Stimulated activated CD8-positive, alpha-beta memory T cell treated with anti-CD3 and anti-CD28 coated beads, Interleukin-4, amount 100 ng/mL, for 1 hour (primary cell): ENCODE measurements at regions not wholly inside any gene's neighbourhood (a gene's known extent, or its start where the extent isn't known, plus 50 kb on each side); places are given as distances from the start of the nearest gene placed in this dataset.

Source experiments
- DNase-seq, 2 donors: peaks; one replicate each; pipeline ENCODE4 v3.0.0-alpha.2; 2020; ENCODE audit warnings: low read depth in 2 of 2, low spot score in 1 of 2

GRCh38 chr4:178347111-178347510 is 904.9 kb upstream of the AGA start:
- DNase-seq = no peak

GRCh38 chr4:178349601-178350000 is 907.4 kb upstream of the AGA start:
- no peak for DNase-seq

DNA sequence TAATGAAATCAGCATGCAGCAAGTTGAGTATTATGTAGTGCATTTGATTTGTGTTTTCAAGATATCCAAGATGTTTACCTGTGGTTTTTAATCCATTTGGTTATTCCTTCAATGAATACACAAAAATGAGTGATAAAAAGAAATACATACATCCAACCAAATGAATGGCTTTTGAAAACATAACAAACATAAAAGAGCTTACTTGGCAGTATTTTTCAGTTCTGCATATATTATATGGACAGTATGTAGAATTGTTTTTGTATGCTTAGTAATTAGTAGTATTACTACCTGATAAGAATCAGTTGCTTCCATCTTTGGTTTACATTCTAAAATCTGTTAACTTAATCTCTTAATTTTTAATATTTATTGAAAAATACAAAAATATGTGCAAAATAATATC is 908.9 kb upstream of the AGA start:
- no peak for DNase-seq

- DNase-seq = no peak
Measured at GRCh38 chr4:178356725-178357124, 914.5 kb upstream of the AGA start.

DNA sequence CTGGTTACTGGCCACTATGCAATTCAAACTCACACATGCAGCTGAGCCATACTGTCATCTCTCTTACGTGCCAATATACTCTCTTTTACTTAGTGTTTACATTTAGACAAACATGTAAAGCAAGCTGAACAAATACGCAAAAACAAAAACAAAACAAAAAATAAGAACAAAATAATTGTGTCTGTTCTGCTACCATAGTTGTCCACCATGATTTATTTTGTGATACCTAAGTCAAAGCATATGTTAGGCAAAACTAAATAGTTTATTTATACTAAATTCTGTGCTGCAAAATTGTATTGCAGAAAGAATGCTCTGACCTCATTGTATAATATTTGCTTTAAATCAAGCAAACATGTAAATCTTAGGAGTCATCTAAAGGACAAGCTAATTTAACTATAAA is 943.2 kb upstream of the AGA start:
- no peak for DNase-seq

DNA sequence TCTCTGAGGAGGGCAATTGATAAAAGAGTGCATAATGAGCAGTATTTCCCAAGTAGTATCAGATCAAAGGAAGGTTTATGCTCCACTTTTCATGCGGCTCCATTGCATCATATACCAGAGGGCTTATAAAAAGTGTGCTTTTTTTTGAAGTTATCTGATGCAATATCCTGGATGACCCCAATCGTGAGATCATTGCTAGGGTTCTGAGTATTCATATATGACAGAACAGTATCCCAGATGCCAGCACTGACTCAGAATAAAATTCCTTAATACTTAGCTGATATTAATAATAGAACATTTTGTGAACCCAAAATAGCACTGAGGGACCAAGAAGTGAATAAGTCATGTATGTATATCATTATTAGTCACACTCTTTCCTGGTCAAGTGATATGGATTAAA is 945.5 kb upstream of the AGA start:
- no peak for DNase-seq

DNA sequence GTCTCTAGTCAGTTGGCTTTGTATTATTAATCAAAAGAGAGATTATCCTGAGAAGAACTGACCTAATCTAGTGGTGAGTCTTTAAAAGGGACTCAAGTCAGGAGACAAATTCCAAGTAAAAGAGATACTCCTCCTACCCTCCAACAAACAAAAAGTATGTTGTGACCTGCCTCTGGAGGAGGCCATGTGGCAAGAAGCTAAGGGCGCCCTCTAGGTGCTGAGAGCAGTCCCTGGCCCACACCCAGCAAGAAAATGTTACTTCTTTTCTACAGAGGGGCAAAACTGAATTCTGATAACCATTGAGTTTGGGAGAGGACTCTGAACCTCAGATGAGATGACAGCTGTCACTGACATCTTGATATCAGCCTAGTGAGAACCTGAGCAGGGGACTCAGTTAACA is 953.6 kb upstream of the AGA start:
- DNase-seq = no peak

DNA sequence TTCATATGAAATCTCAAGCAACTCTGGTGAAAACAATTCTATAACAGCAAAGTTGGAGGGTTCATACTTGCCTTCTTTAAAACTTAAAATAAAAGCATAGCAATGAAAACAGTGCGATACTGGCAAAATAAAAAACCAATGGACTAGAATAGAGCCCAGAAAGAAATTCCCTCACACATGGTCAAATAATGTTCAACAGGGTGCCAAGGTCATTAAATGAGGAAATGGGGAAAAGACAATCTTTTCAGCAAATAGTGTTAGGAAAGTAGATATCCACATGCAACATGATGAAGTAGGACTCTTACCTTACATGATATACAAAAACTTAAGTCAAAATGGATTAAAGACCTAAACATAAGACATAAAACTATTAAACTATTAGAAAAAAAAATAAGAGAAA is 970.2 kb upstream of the AGA start:
- no peak for DNase-seq

- DNase-seq = no peak
Measured at GRCh38 chr4:178414042-178414441, 971.8 kb upstream of the AGA start.

GRCh38 chr4:178414881-178415446 is 972.7 kb upstream of the AGA start:
- DNase-seq = no peak

DNA sequence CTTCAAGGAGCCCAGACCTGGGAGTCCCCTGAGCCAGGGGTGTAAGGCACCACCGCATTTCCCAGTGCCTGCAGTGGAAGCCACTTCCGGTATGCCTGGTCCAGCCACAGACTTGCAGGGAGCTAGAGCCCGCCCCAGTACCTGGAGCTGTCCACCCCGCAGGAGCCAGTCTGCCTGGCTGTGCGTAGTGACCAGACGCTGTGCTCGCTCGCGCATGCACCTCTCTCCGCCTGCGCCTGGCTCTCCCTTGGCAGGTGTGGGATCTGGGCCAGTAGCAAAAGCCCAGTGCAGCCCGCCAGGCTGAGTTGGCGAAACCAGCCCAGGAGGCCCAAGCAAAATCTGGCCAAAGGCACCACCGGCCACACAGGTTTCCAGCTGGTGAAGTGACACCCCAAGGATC is 973.7 kb upstream of the AGA start:
- DNase-seq = no peak

DNA sequence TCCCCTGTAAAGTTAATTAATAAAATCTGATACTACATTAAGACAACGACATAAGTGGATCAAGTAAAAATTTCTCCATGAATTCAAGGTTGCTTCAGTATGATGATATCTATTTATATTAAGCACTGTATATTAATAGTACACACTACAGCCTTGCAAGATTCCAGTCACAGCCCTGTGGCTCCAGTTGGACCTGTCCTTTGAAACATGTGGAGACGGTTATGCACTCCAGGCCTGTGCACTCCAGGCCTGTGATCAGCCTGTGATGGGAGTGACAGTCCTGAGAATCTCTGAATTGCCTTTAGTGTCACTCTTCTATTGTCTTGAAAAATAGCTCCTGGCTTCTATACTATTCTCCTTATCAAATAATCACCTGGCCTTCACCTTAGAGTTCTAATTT is 981.1 kb upstream of the AGA start:
- DNase-seq = no peak

DNA sequence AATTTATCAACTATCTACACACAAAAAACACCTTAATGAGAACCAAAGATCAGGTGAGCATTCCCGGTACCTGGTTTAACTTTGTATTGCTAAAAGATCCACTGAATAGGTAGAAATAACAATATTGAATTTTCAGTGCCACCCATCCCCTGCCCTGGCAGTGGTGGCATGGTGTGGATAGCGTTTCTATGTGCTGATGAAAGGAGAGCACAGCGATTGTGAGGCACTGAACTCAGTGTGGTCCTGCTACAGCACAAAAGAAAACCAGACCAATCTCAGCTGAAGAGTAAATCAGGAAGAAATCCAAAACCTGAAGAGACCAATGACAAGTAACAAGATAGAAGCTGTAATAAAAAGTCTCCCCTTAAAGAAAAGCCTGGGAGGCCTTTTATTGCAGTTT is 984.6 kb upstream of the AGA start:
- DNase-seq = no peak

DNA sequence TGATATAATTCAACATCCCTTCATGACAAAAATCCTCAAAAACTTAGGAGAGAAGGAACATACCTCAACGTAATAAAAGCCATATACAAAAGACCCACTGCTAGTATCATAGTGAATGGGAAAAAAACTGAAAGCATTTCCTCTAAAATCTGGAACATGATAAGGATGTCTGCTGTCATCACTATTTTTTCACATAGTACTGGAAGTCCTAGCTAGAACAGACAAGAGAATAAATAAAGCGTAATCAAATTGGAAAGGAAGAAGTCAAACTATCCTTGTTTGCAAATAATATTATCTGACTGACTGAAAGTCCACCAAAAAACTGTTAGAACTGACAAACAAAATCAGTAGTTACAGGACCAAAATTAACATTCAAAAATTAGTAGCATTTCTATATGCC is 985.4 kb upstream of the AGA start:
- no peak for DNase-seq

DNA sequence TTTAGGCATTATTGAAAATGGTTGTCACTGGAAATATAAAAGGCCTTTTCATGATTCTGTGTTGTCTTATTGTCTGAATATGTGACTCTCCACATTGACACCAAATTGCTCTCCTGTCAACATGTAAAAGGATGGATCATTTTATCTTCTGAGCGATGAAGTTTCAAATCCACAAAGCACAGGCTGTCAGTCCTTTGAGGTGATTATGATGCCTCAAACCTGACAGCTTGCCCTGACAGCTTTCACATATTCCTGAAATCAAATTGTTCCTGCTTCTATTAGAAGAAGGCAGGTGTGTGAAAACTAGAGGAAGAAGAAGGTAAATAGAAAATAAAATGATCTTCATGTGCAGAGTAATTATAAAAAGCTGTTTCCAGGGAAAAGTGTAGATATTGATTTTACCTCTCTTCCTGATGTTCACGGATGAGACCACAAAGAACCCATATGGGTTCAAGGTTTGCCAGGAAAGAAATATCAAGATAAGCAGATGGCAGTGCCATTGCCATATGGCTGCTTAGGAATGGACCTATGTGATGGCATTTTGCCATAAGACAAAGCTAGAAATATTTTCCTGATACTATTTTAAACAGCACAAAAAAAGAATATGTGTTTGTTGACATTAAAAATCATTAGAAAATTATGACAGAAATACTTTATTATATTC is 1006.3 kb upstream of the AGA start:
- no peak for DNase-seq

DNA sequence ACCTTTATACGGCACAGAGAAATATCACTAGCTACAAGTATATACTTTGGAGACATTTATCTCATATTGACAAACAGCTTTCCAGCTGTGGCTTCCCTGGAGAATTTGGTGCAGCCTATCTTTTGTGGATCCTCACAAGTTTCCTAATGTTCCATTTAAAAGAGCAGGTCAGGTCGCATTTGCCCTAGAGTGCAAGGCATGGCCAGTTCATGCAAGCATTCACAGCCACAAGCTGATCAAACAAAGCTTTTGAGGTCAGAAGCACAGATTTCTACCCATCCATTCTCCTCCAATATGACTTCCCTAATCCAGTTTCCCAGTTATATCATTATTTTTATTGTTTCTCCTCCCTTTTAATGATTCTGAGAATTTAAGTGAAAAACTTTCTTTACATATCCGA is 1008.4 kb upstream of the AGA start:
- DNase-seq = no peak

DNA sequence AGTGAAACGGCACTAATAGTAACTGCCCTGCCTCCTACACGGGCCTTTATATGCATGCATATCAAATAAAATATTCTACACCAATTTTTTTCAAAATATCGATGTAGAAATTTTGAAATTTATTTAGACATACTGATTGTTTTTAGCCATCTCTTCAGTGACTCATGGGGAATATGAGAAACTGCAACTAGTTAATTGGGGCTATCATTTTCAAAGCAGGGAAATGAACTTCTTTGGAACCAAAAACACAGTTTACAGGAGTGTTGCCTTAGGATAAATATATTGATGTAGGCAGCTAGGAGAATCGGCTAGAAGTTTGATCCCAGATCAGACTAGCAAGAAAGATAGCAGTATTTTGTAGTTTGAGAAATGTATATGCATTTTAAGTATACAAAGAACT is 1010.8 kb upstream of the AGA start:
- no peak for DNase-seq

DNA sequence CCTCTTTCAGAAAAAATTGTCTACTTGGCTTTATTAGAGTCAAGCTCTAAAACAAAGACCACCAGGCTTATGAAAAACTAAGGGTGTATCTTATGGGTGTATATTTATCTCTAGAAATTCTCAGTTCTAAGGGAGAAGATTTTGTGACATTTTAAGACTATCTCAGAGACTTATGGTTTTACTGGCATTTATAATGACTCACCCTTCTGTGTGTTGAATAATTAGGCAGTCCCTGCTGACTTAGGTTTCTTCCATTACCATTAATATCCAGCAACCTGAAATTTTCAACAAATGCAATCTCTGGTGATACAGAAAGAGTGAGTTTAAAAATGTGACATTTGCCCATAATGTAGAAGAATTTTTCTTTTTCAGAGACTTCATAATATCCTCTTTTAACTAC is 1015.0 kb upstream of the AGA start:
- DNase-seq = no peak

- no peak for DNase-seq
Measured at GRCh38 chr4:178462710-178463109, 1020.5 kb upstream of the AGA start.

DNA sequence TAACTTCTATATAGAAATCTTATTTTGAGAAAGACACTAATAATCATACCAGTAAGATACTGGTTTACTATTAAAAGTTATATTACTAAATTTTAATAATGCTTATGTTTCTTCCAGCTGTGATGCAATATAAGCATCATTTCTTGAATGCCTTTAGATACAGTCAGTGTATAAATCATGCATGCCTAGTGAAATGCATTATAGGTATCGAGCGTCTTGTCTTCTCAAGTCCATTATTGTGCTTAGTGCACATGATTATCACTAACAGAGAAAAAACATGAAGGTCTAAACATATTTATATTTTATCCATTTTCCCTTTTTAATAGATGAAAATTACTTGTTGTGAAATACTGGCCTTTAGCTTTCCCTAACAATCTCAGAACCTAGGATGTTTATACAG is 1021.5 kb upstream of the AGA start:
- no peak for DNase-seq

- DNase-seq = no peak
Measured at GRCh38 chr4:178470996-178471784, 1029.0 kb upstream of the AGA start.

GRCh38 chr4:178471994-178472393 is 1029.8 kb upstream of the AGA start:
- no peak for DNase-seq

- DNase-seq = no peak
Measured at GRCh38 chr4:178480105-178480504, 1037.9 kb upstream of the AGA start.
